ENCODE measurements at regions not wholly inside any gene's neighbourhood (a gene's known extent, or its start where the extent isn't known, plus 50 kb on each side); places are given as distances from the start of the nearest gene placed in this dataset.
"Not testable (repeated sequence)": the region's sequence is repeated elsewhere in the genome, so short reads cannot be mapped to it uniquely, and the experiment has no call there.

GRCh38 chr11:23873406-23873805, 623.4 kb upstream of the LUZP2 start:
- no peak overlapping the region for H3K4me3 Mint-ChIP-seq
- intact Hi-C loops (cut with micrococcal nuclease) = loop anchor here (5.0 kb wide), 1 partner anchor 1339 kb away; no protein-coding TSS in a partner anchor
- H3K9me3 Mint-ChIP-seq = peaks cover 10% of the 10 kb centered on the region
- H3K27me3 Mint-ChIP-seq = no peaks in the 10 kb centered on the region
- ChIA-PET CTCF (no interaction called here), POLR2A (no interaction called here)
- H3K4me1 Mint-ChIP-seq = no peaks in the 10 kb centered on the region
- TF ChIP-seq CTCF (IDR thresholded peaks at IDR 0.05) = no peak
- DNase-seq (no peak), ATAC-seq (ENCODE audit: low read depth) (no peak)
- no peaks in the 10 kb centered on the region for H3K36me3 Mint-ChIP-seq (ENCODE audit: low read depth)
- H3K27ac Mint-ChIP-seq = no peak overlapping the region

GRCh38 chr11:23875176-23875850, 621.5 kb upstream of the LUZP2 start:
- H3K9me3 Mint-ChIP-seq = peaks cover 8% of the 10 kb centered on the region
- CTCF ChIA-PET = no interaction called here
- no peak for DNase-seq
- no peaks in the 10 kb centered on the region for H3K36me3 Mint-ChIP-seq (ENCODE audit: low read depth)
- TF ChIP-seq CTCF (IDR thresholded peaks at IDR 0.05) = no peak
- H3K4me3 Mint-ChIP-seq = no peak overlapping the region
- H3K4me1 Mint-ChIP-seq = no peaks in the 10 kb centered on the region
- H3K27ac Mint-ChIP-seq = no peak overlapping the region
- POLR2A ChIA-PET = no interaction called here
- intact Hi-C loops (cut with micrococcal nuclease) = no loop called here
- ATAC-seq (ENCODE audit: low read depth) = no peak
- H3K27me3 Mint-ChIP-seq = no peaks in the 10 kb centered on the region

- H3K9me3 Mint-ChIP-seq; H3K27me3 Mint-ChIP-seq; H3K27ac Mint-ChIP-seq; H3K4me1 Mint-ChIP-seq; ATAC-seq (ENCODE audit: low read depth); DNase-seq; H3K36me3 Mint-ChIP-seq (ENCODE audit: low read depth); H3K4me3 Mint-ChIP-seq; intact Hi-C loops (cut with micrococcal nuclease); CTCF ChIA-PET; POLR2A ChIA-PET: not testable (repeated sequence)
These were observed 613.3 kb upstream of the LUZP2 start for GRCh38 chr11:23883426-23884048.

GRCh38 chr11:23884341-23884740, 612.5 kb upstream of the LUZP2 start:
- TF ChIP-seq CTCF (IDR thresholded peaks at IDR 0.05) = no peak
- Mint-ChIP-seq H3K27ac (no peak overlapping the region), H3K4me1 (no peaks in the 10 kb centered on the region), H3K9me3 (peaks cover 2% of the 10 kb centered on the region), H3K27me3 (no peaks in the 10 kb centered on the region), H3K36me3 (ENCODE audit: low read depth) (no peaks in the 10 kb centered on the region), H3K4me3 (no peak overlapping the region)
- intact Hi-C loops (cut with micrococcal nuclease) = no loop called here
- DNase-seq (no peak), ATAC-seq (ENCODE audit: low read depth) (no peak)
- POLR2A ChIA-PET = no interaction called here
- CTCF ChIA-PET = no interaction called here

GRCh38 chr11:23885801-23886200, 611.1 kb upstream of the LUZP2 start:
- intact Hi-C loops (cut with micrococcal nuclease) = no loop called here
- no peak for ATAC-seq (ENCODE audit: low read depth)
- no peaks in the 10 kb centered on the region for H3K4me1 Mint-ChIP-seq
- no peak for TF ChIP-seq CTCF (IDR thresholded peaks at IDR 0.05)
- no peak overlapping the region for H3K27ac Mint-ChIP-seq
- peaks cover 5% of the 10 kb centered on the region for H3K9me3 Mint-ChIP-seq
- no peaks in the 10 kb centered on the region for H3K27me3 Mint-ChIP-seq
- no peak overlapping the region for H3K4me3 Mint-ChIP-seq
- no peak for DNase-seq
- H3K36me3 Mint-ChIP-seq (ENCODE audit: low read depth) = no peaks in the 10 kb centered on the region
- POLR2A ChIA-PET = no interaction called here
- CTCF ChIA-PET = no interaction called here

- H3K36me3 Mint-ChIP-seq (ENCODE audit: low read depth); H3K27me3 Mint-ChIP-seq; CTCF ChIA-PET; H3K4me1 Mint-ChIP-seq; H3K27ac Mint-ChIP-seq; H3K9me3 Mint-ChIP-seq; intact Hi-C loops (cut with micrococcal nuclease); H3K4me3 Mint-ChIP-seq; ATAC-seq (ENCODE audit: low read depth); POLR2A ChIA-PET; DNase-seq: not testable (repeated sequence)
These were observed 609.7 kb upstream of the LUZP2 start for GRCh38 chr11:23887122-23887521.
